ENCODE measurements at regions not wholly inside any gene's neighbourhood (a gene's known extent, or its start where the extent isn't known, plus 50 kb on each side); places are given as distances from the start of the nearest gene placed in this dataset.
"Not testable (repeated sequence)": the region's sequence is repeated elsewhere in the genome, so short reads cannot be mapped to it uniquely, and the experiment has no call there.

GRCh38 chr6:26720663-26721218, 61.2 kb upstream of the ZNF322 start:
- DNase-seq = not testable (repeated sequence)

GRCh38 chr6:26730019-26730766, 70.6 kb upstream of the ZNF322 start:
- not testable (repeated sequence) for DNase-seq

GRCh38 chr6:26734776-26735472, 75.4 kb upstream of the ZNF322 start:
- not testable (repeated sequence) for DNase-seq

GRCh38 chr6:26739811-26740210, 80.3 kb upstream of the ZNF322 start:
- DNase-seq = no peak

GRCh38 chr6:26743157-26743821, 83.7 kb upstream of the ZNF322 start:
- no peak for DNase-seq

GRCh38 chr6:26743941-26744699, 84.6 kb upstream of the ZNF322 start:
- DNase-seq = no peak

GRCh38 chr6:26744837-26745282, 85.3 kb upstream of the ZNF322 start:
- not testable (repeated sequence) for DNase-seq

GRCh38 chr6:26745964-26746363, 86.4 kb upstream of the ZNF322 start:
- not testable (repeated sequence) for DNase-seq

- DNase-seq = not testable (repeated sequence)
Observed at GRCh38 chr6:26749126-26749758, 89.7 kb upstream of the ZNF322 start.

- DNase-seq = not testable (repeated sequence)
Observed at GRCh38 chr6:26749759-26750126, 90.2 kb upstream of the ZNF322 start.

- DNase-seq = no peak
Observed at GRCh38 chr6:26754212-26754611, 94.7 kb upstream of the ZNF322 start.

GRCh38 chr6:26754801-26755200, 95.3 kb upstream of the ZNF322 start:
- DNase-seq = not testable (repeated sequence)

- not testable (repeated sequence) for DNase-seq
Observed at GRCh38 chr6:26756067-26756805, 96.7 kb upstream of the ZNF322 start.

- DNase-seq = not testable (repeated sequence)
Observed at GRCh38 chr6:26766203-26766902, 106.8 kb upstream of the ZNF322 start.

GRCh38 chr6:26770941-26771666, 111.6 kb upstream of the ZNF322 start:
- DNase-seq = not testable (repeated sequence)

GRCh38 chr6:26773414-26773813, 113.9 kb upstream of the ZNF322 start:
- DNase-seq = not testable (repeated sequence)

GRCh38 chr6:26780563-26780962, 121.0 kb upstream of the ZNF322 start:
- not testable (repeated sequence) for DNase-seq

- DNase-seq = not testable (repeated sequence)
Observed at GRCh38 chr6:26795474-26796307, 136.1 kb upstream of the ZNF322 start.
